ENCODE measurements at regions not wholly inside any gene's neighbourhood (a gene's known extent, or its start where the extent isn't known, plus 50 kb on each side); places are given as distances from the start of the nearest gene placed in this dataset.

DNA sequence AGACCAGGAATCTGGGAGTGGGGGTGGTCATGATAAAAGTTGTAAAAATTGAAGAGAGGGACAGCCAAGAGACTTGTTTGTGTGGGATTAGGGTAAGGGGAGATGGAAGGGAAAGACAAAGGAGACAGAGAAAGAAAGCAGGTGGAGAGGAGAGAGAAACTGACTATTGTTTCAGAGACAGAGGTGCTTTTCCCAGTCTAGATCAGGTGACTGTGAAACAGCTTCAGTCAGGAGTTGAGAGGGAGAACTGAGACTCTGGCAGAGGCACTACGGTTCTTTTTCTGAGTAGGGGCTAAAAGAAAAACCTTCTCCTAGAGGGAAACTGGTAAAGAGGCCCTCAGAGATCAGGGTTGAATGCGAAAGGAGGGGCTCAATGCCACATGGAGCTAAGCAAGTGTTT is 106.4 kb downstream of the KDR start:
- ChIA-PET POLR2A (no interaction called here), CTCF (no interaction called here)
- no peaks in the 10 kb centered on the region for H3K4me1 ChIP-seq (ENCODE audit: control insufficient read depth, insufficient read depth, low read length)
- TF ChIP-seq ZNF837 (tag by site-specific recombination; IDR thresholded peaks at IDR 0.05) (no peak), ZIC2 (tag by site-specific recombination; IDR thresholded peaks at IDR 0.05) (no peak), ZBTB44 (tag by site-specific recombination; IDR thresholded peaks at IDR 0.05) (no peak), ZFP69B (tag by site-specific recombination; IDR thresholded peaks at IDR 0.05) (no peak), ZNF561 (tag by site-specific recombination; IDR thresholded peaks at IDR 0.05; ENCODE audit: borderline replicate concordance) (no peak), KLF17 (tag by site-specific recombination; IDR thresholded peaks at IDR 0.05) (no peak), ZNF280C (tag by site-specific recombination; IDR thresholded peaks at IDR 0.05) (no peak), KLF1 (tag by site-specific recombination; IDR thresholded peaks at IDR 0.05) (no peak), ZNF121 (tag by site-specific recombination; IDR thresholded peaks at IDR 0.05) (no peak), ZNF76 (tag by site-specific recombination; IDR thresholded peaks at IDR 0.05; ENCODE audit: borderline replicate concordance, low read depth) (no peak)
- TF ChIP-seq, protein P1, sequence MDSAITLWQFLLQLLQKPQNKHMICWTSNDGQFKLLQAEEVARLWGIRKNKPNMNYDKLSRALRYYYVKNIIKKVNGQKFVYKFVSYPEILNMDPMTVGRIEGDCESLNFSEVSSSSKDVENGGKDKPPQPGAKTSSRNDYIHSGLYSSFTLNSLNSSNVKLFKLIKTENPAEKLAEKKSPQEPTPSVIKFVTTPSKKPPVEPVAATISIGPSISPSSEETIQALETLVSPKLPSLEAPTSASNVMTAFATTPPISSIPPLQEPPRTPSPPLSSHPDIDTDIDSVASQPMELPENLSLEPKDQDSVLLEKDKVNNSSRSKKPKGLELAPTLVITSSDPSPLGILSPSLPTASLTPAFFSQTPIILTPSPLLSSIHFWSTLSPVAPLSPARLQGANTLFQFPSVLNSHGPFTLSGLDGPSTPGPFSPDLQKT (IDR thresholded peaks at IDR 0.05; ENCODE audit: borderline replicate concordance, low read depth, low read length): no peak
- no peak overlapping the region for H3K4me3 ChIP-seq (ENCODE audit: low read depth, low read length)
- H3K9me3 ChIP-seq (ENCODE audit: control insufficient read depth, insufficient read depth, low read depth, low read length): no peaks in the 10 kb centered on the region
- no peaks in the 10 kb centered on the region for H3K36me3 ChIP-seq (ENCODE audit: control insufficient read depth in 2 of 2, insufficient read depth in 1 of 2, low read length in 2 of 2)
- no peak overlapping the region for H3K27ac ChIP-seq (ENCODE audit: extremely low read depth, low read depth, low read length)

DNA sequence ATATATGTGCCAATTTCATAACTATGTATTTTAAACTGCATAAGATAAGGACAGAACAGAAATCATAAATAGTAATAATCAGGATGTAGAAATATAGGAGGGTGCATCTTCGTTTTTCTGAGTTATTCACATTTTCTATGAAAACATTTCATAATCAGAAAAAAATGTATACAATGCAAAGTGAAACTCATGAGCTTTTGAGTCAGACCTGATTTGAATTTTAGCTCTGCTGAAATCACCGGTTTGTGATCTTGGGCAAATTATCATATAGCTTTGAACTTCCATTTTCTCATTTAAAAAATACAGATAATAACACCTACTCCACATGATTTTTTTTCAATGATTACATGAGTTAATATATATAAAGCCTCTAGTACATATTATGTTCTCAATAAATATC is 106.9 kb downstream of the KDR start:
- POLR2A ChIA-PET: no interaction called here
- H3K9me3 ChIP-seq (ENCODE audit: control insufficient read depth, insufficient read depth, low read depth, low read length): no peaks in the 10 kb centered on the region
- no peak overlapping the region for H3K4me3 ChIP-seq (ENCODE audit: low read depth, low read length)
- CTCF ChIA-PET: no interaction called here
- H3K4me1 ChIP-seq (ENCODE audit: control insufficient read depth, insufficient read depth, low read length): no peaks in the 10 kb centered on the region
- TF ChIP-seq ZNF830 (tag by site-specific recombination; IDR thresholded peaks at IDR 0.05; ENCODE audit: low read depth): no peak
- no peak for TF ChIP-seq ZNF549 (tag by site-specific recombination; IDR thresholded peaks at IDR 0.05)
- TF ChIP-seq ZNF571 (tag by site-specific recombination; IDR thresholded peaks at IDR 0.05): no peak
- TF ChIP-seq ZNF133 (tag by site-specific recombination; IDR thresholded peaks at IDR 0.05): no peak
- TF ChIP-seq ZNF623 (tag by site-specific recombination; IDR thresholded peaks at IDR 0.05): no peak
- TF ChIP-seq ZNF266 (tag by site-specific recombination; IDR thresholded peaks at IDR 0.05; ENCODE audit: low read depth): no peak
- TF ChIP-seq ZBTB6 (tag by site-specific recombination; IDR thresholded peaks at IDR 0.05): no peak
- TF ChIP-seq KLF16 (tag by site-specific recombination; IDR thresholded peaks at IDR 0.05): no peak
- no peak overlapping the region for H3K27ac ChIP-seq (ENCODE audit: extremely low read depth, low read depth, low read length)
- no peaks in the 10 kb centered on the region for H3K36me3 ChIP-seq (ENCODE audit: control insufficient read depth in 2 of 2, insufficient read depth in 1 of 2, low read length in 2 of 2)

Measured in HEK293 (cell line).